ENCODE measurements at regions not wholly inside any gene's neighbourhood (a gene's known extent, or its start where the extent isn't known, plus 50 kb on each side); places are given as distances from the start of the nearest gene placed in this dataset.

- Histone ChIP-seq H2AFZ (no peak overlapping the region), H3K27ac (ENCODE audit: low read depth) (no peak overlapping the region), H3K79me2 (replicated peaks; ENCODE audit: insufficient read depth) (no peaks in the 10 kb centered on the region), H4K20me1 (replicated peaks; ENCODE audit: insufficient read depth) (no peaks in the 10 kb centered on the region), H3K27me3 (ENCODE audit: insufficient read depth) (no peaks in the 10 kb centered on the region), H3K4me3 (no peak overlapping the region), H3K9me2 (ENCODE audit: insufficient read depth) (no peaks in the 10 kb centered on the region), H3K36me3 (ENCODE audit: insufficient read depth) (0 out of 2 replicates have a peak, but pooled peaks cover 3% of the 10 kb centered on the region), H3K4me2 (no peak overlapping the region), H3F3A (replicated peaks; ENCODE audit: low read depth) (no peaks in the 10 kb centered on the region), H3K4me1 (ENCODE audit: insufficient read depth) (no peaks in the 10 kb centered on the region)
- Mint-ChIP-seq H3K9me3 (peaks cover 13% of the 10 kb centered on the region), H3K4me3 (no peak overlapping the region), H3K4me1 (no peaks in the 10 kb centered on the region), H3K27ac (no peak overlapping the region), H3K36me3 (ENCODE audit: low read depth) (peaks cover 5% of the 10 kb centered on the region; the same call in 2 of the 3 replicates), H3K27me3 (ENCODE audit: insufficient read depth, low read depth, poor library complexity) (no peaks in the 10 kb centered on the region)
- DNase-seq (ENCODE audit: low spot score), result no peak
- no peak for ATAC-seq
- TF ChIP-seq, protein P1, sequence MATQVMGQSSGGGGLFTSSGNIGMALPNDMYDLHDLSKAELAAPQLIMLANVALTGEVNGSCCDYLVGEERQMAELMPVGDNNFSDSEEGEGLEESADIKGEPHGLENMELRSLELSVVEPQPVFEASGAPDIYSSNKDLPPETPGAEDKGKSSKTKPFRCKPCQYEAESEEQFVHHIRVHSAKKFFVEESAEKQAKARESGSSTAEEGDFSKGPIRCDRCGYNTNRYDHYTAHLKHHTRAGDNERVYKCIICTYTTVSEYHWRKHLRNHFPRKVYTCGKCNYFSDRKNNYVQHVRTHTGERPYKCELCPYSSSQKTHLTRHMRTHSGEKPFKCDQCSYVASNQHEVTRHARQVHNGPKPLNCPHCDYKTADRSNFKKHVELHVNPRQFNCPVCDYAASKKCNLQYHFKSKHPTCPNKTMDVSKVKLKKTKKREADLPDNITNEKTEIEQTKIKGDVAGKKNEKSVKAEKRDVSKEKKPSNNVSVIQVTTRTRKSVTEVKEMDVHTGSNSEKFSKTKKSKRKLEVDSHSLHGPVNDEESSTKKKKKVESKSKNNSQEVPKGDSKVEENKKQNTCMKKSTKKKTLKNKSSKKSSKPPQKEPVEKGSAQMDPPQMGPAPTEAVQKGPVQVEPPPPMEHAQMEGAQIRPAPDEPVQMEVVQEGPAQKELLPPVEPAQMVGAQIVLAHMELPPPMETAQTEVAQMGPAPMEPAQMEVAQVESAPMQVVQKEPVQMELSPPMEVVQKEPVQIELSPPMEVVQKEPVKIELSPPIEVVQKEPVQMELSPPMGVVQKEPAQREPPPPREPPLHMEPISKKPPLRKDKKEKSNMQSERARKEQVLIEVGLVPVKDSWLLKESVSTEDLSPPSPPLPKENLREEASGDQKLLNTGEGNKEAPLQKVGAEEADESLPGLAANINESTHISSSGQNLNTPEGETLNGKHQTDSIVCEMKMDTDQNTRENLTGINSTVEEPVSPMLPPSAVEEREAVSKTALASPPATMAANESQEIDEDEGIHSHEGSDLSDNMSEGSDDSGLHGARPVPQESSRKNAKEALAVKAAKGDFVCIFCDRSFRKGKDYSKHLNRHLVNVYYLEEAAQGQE (IDR thresholded peaks at IDR 0.05; ENCODE audit: unreplicated experiment), result no peak
- TF ChIP-seq CREB1 (CRISPR knock-in tag; IDR thresholded peaks at IDR 0.05; ENCODE audit: low read depth), result no peak
- TF ChIP-seq, protein P2, sequence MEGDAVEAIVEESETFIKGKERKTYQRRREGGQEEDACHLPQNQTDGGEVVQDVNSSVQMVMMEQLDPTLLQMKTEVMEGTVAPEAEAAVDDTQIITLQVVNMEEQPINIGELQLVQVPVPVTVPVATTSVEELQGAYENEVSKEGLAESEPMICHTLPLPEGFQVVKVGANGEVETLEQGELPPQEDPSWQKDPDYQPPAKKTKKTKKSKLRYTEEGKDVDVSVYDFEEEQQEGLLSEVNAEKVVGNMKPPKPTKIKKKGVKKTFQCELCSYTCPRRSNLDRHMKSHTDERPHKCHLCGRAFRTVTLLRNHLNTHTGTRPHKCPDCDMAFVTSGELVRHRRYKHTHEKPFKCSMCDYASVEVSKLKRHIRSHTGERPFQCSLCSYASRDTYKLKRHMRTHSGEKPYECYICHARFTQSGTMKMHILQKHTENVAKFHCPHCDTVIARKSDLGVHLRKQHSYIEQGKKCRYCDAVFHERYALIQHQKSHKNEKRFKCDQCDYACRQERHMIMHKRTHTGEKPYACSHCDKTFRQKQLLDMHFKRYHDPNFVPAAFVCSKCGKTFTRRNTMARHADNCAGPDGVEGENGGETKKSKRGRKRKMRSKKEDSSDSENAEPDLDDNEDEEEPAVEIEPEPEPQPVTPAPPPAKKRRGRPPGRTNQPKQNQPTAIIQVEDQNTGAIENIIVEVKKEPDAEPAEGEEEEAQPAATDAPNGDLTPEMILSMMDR (conservative IDR thresholded peaks at IDR 0.05; ENCODE audit: low read depth in 2 of 2), result no peak
- TF ChIP-seq JUNB (IDR thresholded peaks at IDR 0.05; ENCODE audit: unreplicated experiment), result no peak
- TF ChIP-seq ZNF114 (CRISPR knock-in tag; IDR thresholded peaks at IDR 0.05), result no peak
- TF ChIP-seq ETS1 (IDR thresholded peaks at IDR 0.05), result no peak
- no peak for TF ChIP-seq EZH2 (IDR thresholded peaks at IDR 0.05; ENCODE audit: low read depth, unreplicated experiment)
- no peak for TF ChIP-seq EZH2phosphoT487 (IDR thresholded peaks at IDR 0.05; ENCODE audit: unreplicated experiment)
- TF ChIP-seq POLR2AphosphoS5 (IDR thresholded peaks at IDR 0.05; ENCODE audit: low read depth), result no peak
- no peak for TF ChIP-seq NANOG (IDR thresholded peaks at IDR 0.05; ENCODE audit: borderline replicate concordance)
- no peak for TF ChIP-seq ZNF462 (CRISPR knock-in tag; IDR thresholded peaks at IDR 0.05)
- no peak for TF ChIP-seq ZNF331 (CRISPR knock-in tag; IDR thresholded peaks at IDR 0.05; ENCODE audit: low read depth)
- TF ChIP-seq STAT1 (IDR thresholded peaks at IDR 0.05; ENCODE audit: unreplicated experiment), result no peak
Observed at GRCh38 chr4:97404876-97405523, 738.3 kb downstream of the STPG2 start.

Measured in GM23338 (cell line).